ENCODE measurements at regions not wholly inside any gene's neighbourhood (a gene's known extent, or its start where the extent isn't known, plus 50 kb on each side); places are given as distances from the start of the nearest gene placed in this dataset.

DNA sequence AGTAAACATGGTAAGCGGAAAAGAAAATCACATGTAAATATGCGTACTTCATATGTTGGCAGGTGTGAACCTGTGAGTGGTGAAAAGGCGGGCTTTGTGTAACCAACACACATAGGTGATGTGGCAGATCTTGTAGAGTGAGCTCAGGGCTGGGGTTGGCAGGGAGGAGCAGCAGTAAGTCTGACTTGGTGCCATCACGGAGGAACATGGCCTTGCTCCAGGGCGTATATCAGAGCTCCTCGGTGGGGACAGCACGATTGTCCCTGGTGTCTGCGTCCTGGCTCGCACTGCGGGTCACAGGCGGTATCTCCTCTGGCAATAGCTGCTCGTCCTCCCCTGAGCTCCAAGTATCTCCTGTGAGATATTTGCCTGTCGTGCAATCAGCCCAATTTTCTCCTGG is 733.6 kb downstream of the TRIML1 start:
- DNase-seq, result no peak

GRCh38 chr4:188876881-188877280 is 737.6 kb downstream of the TRIML1 start:
- no peak for DNase-seq

- DNase-seq, result no peak
Measured at GRCh38 chr4:188879598-188879997, 740.4 kb downstream of the TRIML1 start.

DNA sequence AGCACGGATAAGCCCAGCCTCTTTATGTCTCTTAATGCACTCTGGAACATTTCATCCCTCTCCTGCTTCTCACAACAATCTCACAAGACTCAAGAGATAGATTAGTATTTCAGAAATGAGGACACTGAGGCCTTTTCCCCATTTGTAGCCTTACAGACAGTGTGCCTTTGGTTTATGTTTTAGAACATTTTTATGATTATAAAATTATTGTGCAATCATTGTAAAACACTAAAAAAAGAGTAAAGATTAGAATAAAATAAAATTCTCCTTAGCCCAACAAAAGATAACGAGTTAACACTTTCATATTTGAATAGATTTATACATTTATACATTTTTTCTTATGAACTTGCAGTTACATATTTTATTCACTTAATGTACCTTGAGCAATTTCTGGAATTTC is 748.7 kb downstream of the TRIML1 start:
- no peak for DNase-seq

DNA sequence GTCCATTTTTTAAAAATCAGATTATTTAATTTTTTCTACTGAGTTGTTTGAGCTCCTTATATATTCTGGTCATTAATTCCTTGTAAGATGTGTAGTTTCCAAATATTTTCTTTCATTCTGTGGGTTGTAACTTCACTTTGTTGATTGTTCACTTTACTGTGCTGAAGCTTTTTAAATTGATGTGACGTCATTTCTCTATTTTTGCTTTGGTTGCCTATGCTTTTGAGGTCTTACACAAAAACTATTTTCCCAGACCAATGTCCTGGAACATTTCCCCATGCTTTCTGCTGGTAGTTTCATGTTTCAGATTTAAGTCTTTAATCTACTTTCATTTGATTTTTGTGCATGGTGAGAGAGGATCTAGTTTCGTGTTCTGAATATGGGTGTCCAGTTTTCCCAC is 753.6 kb downstream of the TRIML1 start:
- no peak for DNase-seq

GRCh38 chr4:188903986-188904385 is 764.7 kb downstream of the TRIML1 start:
- no peak for DNase-seq

GRCh38 chr4:188904617-188905016 is 765.4 kb downstream of the TRIML1 start:
- no peak for DNase-seq

DNA sequence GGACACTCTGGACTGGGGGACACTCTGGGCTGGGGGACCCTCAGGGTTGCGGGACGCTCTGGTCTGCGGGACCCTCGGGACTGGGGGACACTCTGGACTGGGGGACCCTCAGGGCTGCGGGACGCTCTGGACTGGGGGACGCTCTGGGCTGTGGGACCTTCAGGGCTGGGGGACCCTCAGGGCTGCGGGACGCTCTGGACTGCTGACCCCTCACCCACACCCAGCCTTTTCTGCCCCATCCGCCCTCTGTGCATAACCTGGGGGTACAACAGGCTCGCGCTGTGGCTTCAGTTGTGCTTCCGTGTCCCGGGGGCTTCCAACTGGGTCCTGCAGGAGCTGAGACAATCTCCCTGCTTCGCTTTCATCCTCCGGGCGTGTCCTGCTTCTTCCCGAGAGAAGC is 766.0 kb downstream of the TRIML1 start:
- no peak for DNase-seq

DNA sequence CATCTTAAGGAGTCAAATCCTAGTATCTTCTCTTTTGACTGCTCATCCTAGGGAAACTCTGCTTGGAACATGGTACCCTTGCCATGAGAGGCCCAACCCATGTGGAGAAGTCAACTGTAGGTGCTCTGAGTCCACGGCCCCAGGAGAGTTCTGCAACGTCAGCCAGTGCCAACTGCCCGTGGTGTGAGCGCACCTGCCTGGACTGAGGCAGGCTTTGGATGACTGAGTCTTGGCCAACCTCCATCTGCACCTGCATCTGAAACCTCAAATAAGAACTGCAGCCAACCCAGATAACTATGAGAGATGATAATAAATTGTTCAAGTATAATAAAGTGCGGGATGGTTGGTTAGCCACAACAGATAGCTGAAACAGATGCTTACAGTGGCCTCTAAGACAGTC is 772.0 kb downstream of the TRIML1 start:
- no peak for DNase-seq

DNA sequence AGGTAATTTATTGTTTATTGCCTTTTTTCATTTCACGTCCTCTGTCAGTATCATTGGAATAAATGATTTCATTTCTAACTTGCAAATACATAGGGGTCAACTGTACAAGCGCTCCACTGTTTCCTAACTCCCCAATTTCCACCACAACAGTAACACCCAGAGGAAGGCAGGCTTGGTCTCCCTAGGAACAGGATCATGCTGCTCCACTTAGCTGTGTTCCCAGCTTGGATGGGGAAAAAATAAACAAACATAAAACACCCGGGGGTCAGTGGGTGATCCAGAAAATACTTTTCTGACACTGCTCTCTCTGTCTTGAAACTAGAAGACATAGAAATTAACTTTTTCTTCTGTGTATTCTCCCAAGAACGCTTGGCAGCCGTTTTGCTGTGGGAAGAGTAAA is 772.5 kb downstream of the TRIML1 start:
- DNase-seq, result no peak

GRCh38 chr4:188915175-188915574 is 775.9 kb downstream of the TRIML1 start:
- no peak for DNase-seq

GRCh38 chr4:188918787-188919186 is 779.5 kb downstream of the TRIML1 start:
- no peak for DNase-seq

- no peak for DNase-seq
Measured at GRCh38 chr4:188930822-188931221, 791.6 kb downstream of the TRIML1 start.

GRCh38 chr4:188934320-188934962 is 795.2 kb downstream of the TRIML1 start:
- DNase-seq, result no peak

DNA sequence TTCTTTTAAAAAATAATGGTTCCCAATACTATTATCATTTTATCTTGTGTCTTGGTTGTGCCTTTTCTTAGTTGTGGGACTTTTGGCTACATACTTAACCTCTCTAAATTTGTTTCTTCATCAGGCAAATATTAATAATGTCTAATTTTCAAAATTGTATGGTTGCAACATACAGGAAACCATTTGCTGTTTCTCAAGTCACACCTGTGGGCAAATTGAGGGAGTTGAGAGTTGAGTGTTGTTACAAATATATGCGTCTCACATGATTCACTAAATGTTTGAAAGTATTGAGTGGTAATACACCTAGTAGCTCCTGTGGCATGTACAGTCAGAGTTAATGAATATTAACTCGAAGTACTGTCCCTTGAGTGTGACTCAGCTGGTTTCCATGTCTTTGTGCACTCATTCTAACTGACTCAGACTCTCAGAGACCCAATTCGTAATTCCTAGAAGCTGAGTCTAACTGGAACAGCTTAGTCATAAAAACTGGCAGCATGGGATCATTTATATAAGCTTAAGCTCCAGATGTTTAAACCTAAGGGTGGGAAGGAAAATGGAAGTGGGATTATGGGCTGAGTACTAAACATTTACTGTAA is 802.4 kb downstream of the TRIML1 start:
- no peak for DNase-seq

- DNase-seq, result no peak
Measured at GRCh38 chr4:188942606-188943005, 803.4 kb downstream of the TRIML1 start.

DNA sequence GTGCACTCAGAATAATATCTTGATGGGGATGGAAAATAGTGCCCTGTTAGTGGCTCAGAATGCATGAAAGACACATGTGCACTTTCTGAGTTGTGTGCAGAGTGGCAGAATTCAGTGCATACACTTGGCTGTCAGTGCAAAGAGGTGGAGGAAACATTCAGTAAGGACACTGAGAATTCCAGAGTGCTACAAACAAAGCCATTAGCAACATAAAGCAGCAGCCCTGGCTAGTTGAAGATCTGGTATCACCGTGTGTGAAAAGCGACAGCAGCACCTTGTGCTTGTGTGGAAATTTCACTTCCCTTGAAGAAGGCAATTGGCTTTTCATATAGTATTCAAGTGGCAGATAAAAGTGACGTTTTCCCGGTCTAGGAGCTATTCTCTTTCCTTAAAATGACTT is 810.4 kb downstream of the TRIML1 start:
- peak; percentile 48 for DNase-seq

DNA sequence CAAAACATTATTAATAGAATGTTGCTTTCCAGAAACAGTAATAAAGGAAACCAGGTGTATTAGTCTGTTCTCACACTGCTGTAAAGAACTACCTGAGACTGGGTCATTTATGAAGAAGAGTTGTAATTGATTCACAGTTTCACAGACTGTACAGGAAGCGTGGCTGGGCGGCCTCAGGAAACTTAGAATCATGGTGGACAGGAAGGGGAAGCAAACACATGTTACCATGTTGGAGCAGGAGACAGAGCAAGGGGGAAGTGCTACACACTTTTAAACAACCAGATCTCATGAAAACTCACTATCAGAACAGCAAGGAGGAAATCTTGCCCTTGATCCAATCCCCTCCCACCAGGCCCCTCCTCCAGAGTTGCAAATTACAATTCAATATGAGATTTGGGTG is 815.8 kb downstream of the TRIML1 start:
- DNase-seq, result no peak

DNA sequence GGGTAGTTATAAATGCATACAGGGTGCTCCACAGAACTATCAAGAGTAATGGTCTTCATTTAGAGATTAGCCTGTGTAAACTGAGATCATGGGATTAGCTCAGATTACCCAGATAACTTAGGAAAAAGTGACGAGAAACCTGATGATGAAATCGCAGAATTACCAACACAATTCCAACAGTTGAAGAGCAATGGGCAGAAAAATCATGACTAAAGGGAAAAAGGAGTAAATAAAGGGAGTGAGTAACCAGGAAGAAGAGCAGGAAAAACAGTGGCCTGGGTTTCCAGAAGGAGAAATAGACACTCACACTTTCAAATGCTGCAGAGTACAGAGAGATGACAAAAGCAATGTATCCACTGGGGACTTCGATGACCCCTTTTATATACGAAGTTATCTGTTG is 817.3 kb downstream of the TRIML1 start:
- DNase-seq, result no peak

GRCh38 chr4:188958346-188958745 is 819.1 kb downstream of the TRIML1 start:
- no peak for DNase-seq

DNA sequence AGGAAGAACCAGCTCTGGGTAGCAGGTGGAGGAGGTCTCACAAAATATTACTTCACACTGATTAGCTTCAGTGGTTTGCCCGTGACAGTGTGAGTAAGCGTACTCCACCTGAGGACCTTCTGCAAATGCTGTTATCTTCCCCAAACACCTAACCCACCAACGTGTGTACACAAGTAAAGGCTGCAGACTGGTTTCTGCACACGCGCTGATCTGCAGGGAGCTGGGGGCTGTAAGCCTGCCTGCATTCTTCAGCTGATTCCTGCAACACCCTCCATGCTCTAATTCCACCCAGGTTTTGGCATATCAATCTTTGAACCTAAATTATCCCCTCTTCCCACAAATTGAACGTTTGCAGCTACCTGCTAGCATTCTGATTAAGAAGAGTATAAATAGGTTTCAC is 820.2 kb downstream of the TRIML1 start:
- no peak for DNase-seq

DNA sequence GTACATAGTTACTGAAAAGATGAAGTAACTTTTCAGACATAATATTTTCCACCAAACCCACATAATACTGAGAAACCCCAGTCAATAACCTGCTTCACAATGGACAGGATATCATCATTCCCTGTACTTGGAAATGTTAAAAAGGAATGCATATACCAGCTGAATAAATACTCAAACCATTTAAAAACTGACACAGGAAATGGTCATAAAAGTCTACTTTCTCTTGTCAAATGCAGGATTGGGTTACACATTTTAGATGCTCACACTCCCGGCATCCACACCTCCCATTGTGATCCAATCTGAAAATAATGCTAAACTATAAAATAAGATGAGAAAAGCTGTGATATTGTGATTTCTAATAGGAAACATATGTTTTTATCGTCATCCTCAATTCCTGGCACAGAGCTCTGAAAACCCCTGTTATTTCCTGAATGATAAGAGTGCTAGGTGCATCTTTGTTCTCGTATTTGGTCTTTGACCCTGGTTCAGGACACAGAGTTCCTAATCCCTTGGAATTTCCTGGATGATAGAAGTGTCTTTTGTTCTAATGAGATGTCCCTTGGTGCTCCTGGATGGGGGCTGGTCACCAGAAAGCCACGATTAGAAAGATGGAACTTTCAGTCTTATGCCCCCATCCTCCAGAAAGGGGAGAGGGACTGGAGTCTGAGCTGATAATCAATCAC is 821.3 kb downstream of the TRIML1 start:
- peak; percentile 76 for DNase-seq

DNA sequence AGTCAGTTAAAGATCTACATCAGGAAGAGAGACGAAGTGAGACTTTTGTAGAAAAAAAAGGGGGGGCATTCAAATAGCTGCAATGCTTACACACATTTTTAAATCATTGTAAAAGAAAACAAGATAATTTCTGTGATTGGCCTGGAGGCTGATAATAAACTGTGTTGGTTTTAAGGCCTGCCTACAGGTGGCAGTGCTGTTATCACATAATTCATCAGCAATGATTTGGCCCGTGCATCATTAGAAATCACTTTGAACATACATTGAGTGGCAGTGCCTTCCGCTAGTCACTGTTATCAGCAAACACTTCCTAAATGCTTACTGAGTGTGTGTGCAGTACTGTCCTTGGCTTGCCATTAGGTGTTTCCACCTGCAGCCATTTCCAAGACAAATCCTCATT is 831.9 kb downstream of the TRIML1 start:
- no peak for DNase-seq

GRCh38 chr4:188975271-188975670 is 836.0 kb downstream of the TRIML1 start:
- no peak for DNase-seq

All from DMS153 (cell line).